OCI-LY7 (cell line): ENCODE measurements at regions not wholly inside any gene's neighbourhood (a gene's known extent, or its start where the extent isn't known, plus 50 kb on each side); places are given as distances from the start of the nearest gene placed in this dataset.

ENCODE experiments used
- BruUV-seq: library from RNA; stranded (reverse); fragments of 400-500 nt; replicated peaks from 2 replicates; lab custom pipeline; 2021; lab: Mats Ljungman, UMichigan
- CTCF ChIA-PET: fragments of 300-600 bp; sonication (Branson Sonifier 250); formaldehyde crosslinking; loops from one replicate; lab custom pipeline; 2022; ENCODE audit warnings: antibody characterized with exemption; ENCODE audit not compliant: unreplicated experiment; lab: Charles Lee
- POLR2A ChIA-PET: fragments of 300-600 bp; sonication (Branson Sonifier 250); formaldehyde crosslinking; loops from one replicate; lab custom pipeline; 2022; ENCODE audit warnings: antibody characterized with exemption; lab: Charles Lee
- DNase-seq: peaks from one replicate; pipeline ENCODE4 v3.0.0-alpha.2; 2015; ENCODE audit warnings: low spot score
- H2AFZ ChIP-seq: fragments of 200-600 bp; sonication (generic), shearing (Covaris generic); 2 replicates; pipeline ENCODE4 v1.6.1; 2014; ENCODE audit warnings: mild to moderate bottlenecking, antibody characterized with exemption, low read length, moderate library complexity
- H3K27ac ChIP-seq: fragments of 200-600 bp; sonication (generic); 2 replicates; pipeline ENCODE4 v1.5.1; 2014; ENCODE audit warnings: mixed run types, low read depth, mild to moderate bottlenecking, moderate library complexity, low read length, inconsistent platforms; ENCODE audit not compliant: poor library complexity, severe bottlenecking
- H3K36me3 ChIP-seq: fragments of 200-600 bp; sonication (generic); 2 replicates; pipeline ENCODE4 v1.6.1; 2014; ENCODE audit warnings: mild to moderate bottlenecking, antibody characterized with exemption, low read length, moderate library complexity, mixed read lengths; ENCODE audit not compliant: insufficient read depth
- H3K4me1 ChIP-seq: fragments of 200-600 bp; sonication (generic); 2 replicates; pipeline ENCODE4 v1.5.1; 2014; ENCODE audit warnings: mild to moderate bottlenecking, low read length; ENCODE audit not compliant: insufficient read depth, poor library complexity, severe bottlenecking
- H3K4me2 ChIP-seq: fragments of 200-600 bp; sonication (generic); 2 replicates; pipeline ENCODE4 v1.6.1; 2014; ENCODE audit warnings: mild to moderate bottlenecking, low read length
- H3K4me3 ChIP-seq: fragments of 200-600 bp; sonication (generic); 2 replicates; pipeline ENCODE4 v1.5.1; 2014; ENCODE audit warnings: mild to moderate bottlenecking, low read depth, low read length; ENCODE audit not compliant: poor library complexity, severe bottlenecking
- H3K79me2 ChIP-seq: fragments of 200-600 bp; sonication (generic); 2 replicates; pipeline ENCODE4 v1.6.1; 2016; ENCODE audit warnings: low read depth, mild to moderate bottlenecking, low read length, moderate library complexity, mixed read lengths; ENCODE audit not compliant: insufficient read depth
- H3K9me2 ChIP-seq: fragments of 200-600 bp; sonication (generic); 2 replicates; pipeline ENCODE4 v1.6.1; 2016; ENCODE audit warnings: mild to moderate bottlenecking, low read length, mixed read lengths; ENCODE audit not compliant: insufficient read depth
- H3K9me3 ChIP-seq: fragments of 200-600 bp; sonication (generic); 2 replicates; pipeline ENCODE4 v1.6.1; 2014; ENCODE audit warnings: mild to moderate bottlenecking, mixed run types, low read length, mixed read lengths
- H4K20me1 ChIP-seq: fragments of 200-600 bp; sonication (generic); 2 replicates; pipeline ENCODE4 v1.6.1; 2014; ENCODE audit warnings: mild to moderate bottlenecking, antibody characterized with exemption, low read length, moderate library complexity, mixed read lengths; ENCODE audit not compliant: insufficient read depth
- CTCF ChIP-seq: fragments of 200-600 bp; sonication (generic); conservative IDR thresholded peaks from 2 replicates; pipeline ENCODE4 v1.5.1; 2014; ENCODE audit warnings: mild to moderate bottlenecking, antibody characterized with exemption, low read length, moderate library complexity, mixed read lengths
- EZH2phosphoT487 ChIP-seq: fragments of 200-600 bp; sonication (generic); IDR thresholded peaks from 2 replicates; pipeline ENCODE4 v1.6.1; 2018; ENCODE audit warnings: low read depth, borderline replicate concordance, mild to moderate bottlenecking, mixed run types, antibody characterized with exemption, low read length, moderate library complexity, mixed read lengths
- intact Hi-C: fragments of 100-400 bp; cut with micrococcal nuclease; formaldehyde crosslinking; loops from one replicate; pipeline ENCODE4 v1.10.0; 2022; ENCODE audit not compliant: unreplicated experiment

DNA sequence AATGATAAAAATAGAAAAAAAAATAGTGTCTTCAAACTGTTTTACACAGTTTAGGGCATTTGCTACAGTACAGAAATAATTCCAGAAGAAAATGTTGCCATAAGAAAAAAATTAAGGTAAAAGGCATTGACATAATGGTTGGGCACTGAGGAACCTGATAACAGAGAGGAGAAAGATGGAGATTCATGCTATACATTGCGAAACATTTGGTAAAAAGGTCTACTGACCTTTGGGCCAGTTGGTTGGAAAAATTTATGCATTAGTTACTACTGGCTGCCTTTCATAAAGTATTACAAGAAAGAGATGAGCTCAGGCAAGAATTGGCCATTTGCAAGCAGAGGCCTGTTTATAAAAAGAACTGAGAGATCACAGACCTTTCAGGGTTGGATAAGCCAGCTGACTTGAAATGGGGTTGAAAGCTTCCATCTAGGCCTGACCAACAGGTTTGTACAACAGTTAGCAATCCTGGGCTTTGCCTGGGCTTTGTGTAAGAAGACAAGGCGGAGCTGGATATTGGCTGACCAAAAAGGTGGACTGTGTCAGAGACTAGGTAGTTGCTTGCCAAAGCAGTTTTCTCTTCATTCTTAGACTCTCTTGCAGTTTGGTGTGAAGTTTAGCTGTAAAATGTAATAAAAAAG is 166.6 kb upstream of the MCTP2 start:
- no peak for TF ChIP-seq CTCF
- no peak for TF ChIP-seq EZH2phosphoT487
- H3K79me2 ChIP-seq, result no peaks in the 10 kb centered on the region
- no peaks in the 10 kb centered on the region for H3K9me2 ChIP-seq
- H3K9me3 ChIP-seq, result no peaks in the 10 kb centered on the region
- no TSS peak for BruUV-seq
- H2AFZ ChIP-seq, result no peak overlapping the region
- H4K20me1 ChIP-seq, result no peaks in the 10 kb centered on the region
- H3K27ac ChIP-seq, result no peak overlapping the region
- ChIA-PET POLR2A (no interaction called here), CTCF (no interaction called here)
- no peak for DNase-seq
- no peak overlapping the region for H3K4me3 ChIP-seq
- no peaks in the 10 kb centered on the region for H3K4me1 ChIP-seq
- intact Hi-C loops, result no loop called here
- H3K36me3 ChIP-seq, result no peaks in the 10 kb centered on the region
- H3K4me2 ChIP-seq, result no peak overlapping the region

DNA sequence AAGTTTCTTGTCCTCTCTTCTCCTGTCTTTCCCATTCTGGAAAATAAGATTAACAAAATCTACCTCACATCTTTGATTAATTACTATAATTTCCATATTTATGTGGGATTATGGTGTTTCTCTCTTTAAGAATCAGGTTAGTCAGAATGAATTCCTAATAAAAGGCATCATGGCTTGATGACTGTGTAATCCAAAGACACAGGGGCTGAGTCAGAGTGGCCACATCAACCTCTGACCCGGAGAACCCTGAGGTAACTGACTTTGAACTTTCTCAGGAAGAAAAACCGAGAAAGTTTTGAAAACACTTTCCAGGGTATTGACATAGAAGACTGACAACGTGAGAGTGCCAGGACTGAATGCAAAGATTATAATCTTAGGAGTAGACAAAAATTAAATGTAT is 170.3 kb upstream of the MCTP2 start:
- ChIA-PET CTCF (no interaction called here), POLR2A (no interaction called here)
- no peaks in the 10 kb centered on the region for H4K20me1 ChIP-seq
- no peak for TF ChIP-seq CTCF
- TF ChIP-seq EZH2phosphoT487, result no peak
- DNase-seq, result no peak
- no peaks in the 10 kb centered on the region for H3K4me1 ChIP-seq
- intact Hi-C loops, result no loop called here
- no peaks in the 10 kb centered on the region for H3K36me3 ChIP-seq
- H2AFZ ChIP-seq, result no peak overlapping the region
- H3K9me2 ChIP-seq, result no peaks in the 10 kb centered on the region
- H3K27ac ChIP-seq, result no peak overlapping the region
- H3K79me2 ChIP-seq, result no peaks in the 10 kb centered on the region
- H3K9me3 ChIP-seq, result no peaks in the 10 kb centered on the region
- no TSS peak for BruUV-seq
- H3K4me2 ChIP-seq, result no peak overlapping the region
- H3K4me3 ChIP-seq, result no peak overlapping the region

GRCh38 chr15:94059013-94059587 is 172.3 kb upstream of the MCTP2 start:
- H3K9me3 ChIP-seq, result no peaks in the 10 kb centered on the region
- intact Hi-C loops, result no loop called here
- no peaks in the 10 kb centered on the region for H3K36me3 ChIP-seq
- no peaks in the 10 kb centered on the region for H3K9me2 ChIP-seq
- H3K4me1 ChIP-seq, result no peaks in the 10 kb centered on the region
- H3K27ac ChIP-seq, result no peak overlapping the region
- H2AFZ ChIP-seq, result no peak overlapping the region
- no peak overlapping the region for H3K4me2 ChIP-seq
- no peak overlapping the region for H3K4me3 ChIP-seq
- BruUV-seq, result no TSS peak
- no peaks in the 10 kb centered on the region for H4K20me1 ChIP-seq
- ChIA-PET CTCF (no interaction called here), POLR2A (no interaction called here)
- TF ChIP-seq CTCF, result no peak
- no peak for TF ChIP-seq EZH2phosphoT487
- no peaks in the 10 kb centered on the region for H3K79me2 ChIP-seq
- DNase-seq, result no peak
